H9 (cell line): ENCODE measurements at regions not wholly inside any gene's neighbourhood (a gene's known extent, or its start where the extent isn't known, plus 50 kb on each side); places are given as distances from the start of the nearest gene placed in this dataset.

Experiments
- DNase-seq: peaks from one replicate; pipeline ENCODE4 v3.0.0-alpha.2; 2017
- H2AFZ ChIP-seq: one replicate; pipeline ENCODE4 v1.6.1; 2013; ENCODE audit warnings: mild to moderate bottlenecking, low read length, control low read depth, moderate library complexity
- H2AK5ac ChIP-seq: 2 replicates; pipeline ENCODE4 v1.6.1; 2013; ENCODE audit warnings: low read length, control low read depth, mixed read lengths; ENCODE audit not compliant: insufficient read length
- H2BK120ac ChIP-seq: one replicate; pipeline ENCODE4 v1.6.1; 2013; ENCODE audit warnings: low read depth, mild to moderate bottlenecking, low read length, control low read depth, inconsistent platforms; ENCODE audit not compliant: poor library complexity, severe bottlenecking
- H2BK12ac ChIP-seq: 2 replicates; pipeline ENCODE4 v1.6.1; 2013; ENCODE audit warnings: low read length, control low read depth, mixed read lengths, low read depth; ENCODE audit not compliant: insufficient read length
- H2BK15ac ChIP-seq: 2 replicates; pipeline ENCODE4 v1.6.1; 2013; ENCODE audit warnings: low read depth, low read length, control low read depth
- H2BK20ac ChIP-seq: one replicate; pipeline ENCODE4 v1.6.1; 2013; ENCODE audit warnings: low read depth, mild to moderate bottlenecking, low read length, control low read depth, inconsistent platforms; ENCODE audit not compliant: poor library complexity, severe bottlenecking
- H2BK5ac ChIP-seq: 2 replicates; pipeline ENCODE4 v1.6.1; 2013; ENCODE audit warnings: low read length, control low read depth, mixed read lengths; ENCODE audit not compliant: insufficient read length
- H3K14ac ChIP-seq: 2 replicates; pipeline ENCODE4 v1.6.1; 2013; ENCODE audit warnings: low read length, control low read depth; ENCODE audit not compliant: insufficient read depth
- H3K18ac ChIP-seq: 2 replicates; pipeline ENCODE4 v1.6.1; 2013; ENCODE audit warnings: low read depth, mild to moderate bottlenecking, mixed read lengths, low read length, control low read depth; ENCODE audit not compliant: insufficient read length
- H3K23ac ChIP-seq: 2 replicates; pipeline ENCODE4 v1.6.1; 2013; ENCODE audit warnings: low read length, control low read depth, mixed read lengths, low read depth; ENCODE audit not compliant: insufficient read length
- H3K23me2 ChIP-seq: 2 replicates; pipeline ENCODE4 v1.6.1; 2013; ENCODE audit warnings: low read depth, mild to moderate bottlenecking, mixed read lengths, low read length, control low read depth; ENCODE audit not compliant: insufficient read length, poor library complexity, severe bottlenecking
- H3K27ac ChIP-seq: 2 replicates; pipeline ENCODE4 v1.5.1; 2013; ENCODE audit warnings: low read length, control low read depth, mixed read lengths, low read depth; ENCODE audit not compliant: insufficient read length
- H3K27me3 ChIP-seq: 2 replicates; pipeline ENCODE4 v1.6.1; 2013; ENCODE audit warnings: low read length, control low read depth, inconsistent platforms; ENCODE audit not compliant: insufficient read depth
- H3K4ac ChIP-seq: 2 replicates; pipeline ENCODE4 v1.6.1; 2013; ENCODE audit warnings: low read depth, mild to moderate bottlenecking, control low read depth, inconsistent platforms, low read length, moderate library complexity
- H3K4me1 ChIP-seq: 2 replicates; pipeline ENCODE4 v1.6.1; 2013; ENCODE audit warnings: low read length, control low read depth, inconsistent platforms; ENCODE audit not compliant: insufficient read depth
- H3K4me2 ChIP-seq: 2 replicates; pipeline ENCODE4 v1.6.1; 2013; ENCODE audit warnings: low read length, control low read depth, mixed read lengths; ENCODE audit not compliant: insufficient read length, insufficient read depth
- H3K56ac ChIP-seq: 2 replicates; pipeline ENCODE4 v1.6.1; 2013; ENCODE audit warnings: low read depth, mild to moderate bottlenecking, mixed read lengths, low read length, control low read depth; ENCODE audit not compliant: insufficient read length
- H3K79me1 ChIP-seq: 2 replicates; pipeline ENCODE4 v1.6.1; 2013; ENCODE audit warnings: low read depth, mild to moderate bottlenecking, moderate library complexity, low read length, control low read depth, inconsistent platforms; ENCODE audit not compliant: insufficient read depth, poor library complexity, severe bottlenecking
- H3K79me2 ChIP-seq: 2 replicates; pipeline ENCODE4 v1.6.1; 2013; ENCODE audit warnings: low read length, control low read depth, inconsistent platforms; ENCODE audit not compliant: insufficient read depth
- H3K9ac ChIP-seq: 2 replicates; pipeline ENCODE4 v1.6.1; 2013; ENCODE audit warnings: low read length, control low read depth, mixed read lengths; ENCODE audit not compliant: insufficient read length; ENCODE audit errors: extremely low read depth
- H3K9me3 ChIP-seq: one replicate; pipeline ENCODE4 v1.6.1; 2013; ENCODE audit warnings: low read depth, low read length, inconsistent platforms; ENCODE audit not compliant: control insufficient read depth
- H3T11ph ChIP-seq: one replicate; pipeline ENCODE4 v1.6.1; 2013; ENCODE audit warnings: mild to moderate bottlenecking, low read length, control low read depth, inconsistent platforms
- H4K20me1 ChIP-seq: one replicate; pipeline ENCODE4 v1.6.1; 2013; ENCODE audit not compliant: control insufficient read depth, insufficient read length, insufficient read depth
- H4K5ac ChIP-seq: 2 replicates; pipeline ENCODE4 v1.6.1; 2013; ENCODE audit warnings: low read depth, mild to moderate bottlenecking, mixed read lengths, low read length, control low read depth; ENCODE audit not compliant: insufficient read length
- H4K8ac ChIP-seq: replicated peaks from 2 replicates; pipeline ENCODE4 v1.6.1; 2013; ENCODE audit warnings: low read length, control low read depth, mixed read lengths, low read depth; ENCODE audit not compliant: insufficient read length
- H4K91ac ChIP-seq: 2 replicates; pipeline ENCODE4 v1.6.1; 2013; ENCODE audit warnings: low read depth, mild to moderate bottlenecking, moderate library complexity, mixed read lengths, low read length, control low read depth; ENCODE audit not compliant: insufficient read length
- H3K27ac Mint-ChIP-seq, 3 experiments: 2 replicates in 2 of 3; 3 replicates in 1 of 3; pipeline ENCODE4 v1.8.0; 2020 to 2021; ENCODE audit warnings: mixed read lengths in 3 of 3, mild to moderate bottlenecking in 1 of 3, moderate library complexity in 1 of 3
- H3K27me3 Mint-ChIP-seq: 2 replicates; pipeline ENCODE4 v1.8.0; 2021; ENCODE audit warnings: low read depth, mild to moderate bottlenecking, moderate library complexity, mixed read lengths
- H3K36me3 Mint-ChIP-seq, 3 experiments: 2 replicates in 2 of 3; 3 replicates in 1 of 3; pipeline ENCODE4 v1.8.0; 2020 to 2021; ENCODE audit warnings: low read depth in 3 of 3, mixed read lengths in 3 of 3; ENCODE audit not compliant: insufficient read depth in 1 of 3
- H3K4me1 Mint-ChIP-seq, 2 experiments: 2 replicates each; pipeline ENCODE4 v1.8.0; 2020; ENCODE audit warnings: mixed read lengths in 2 of 2
- H3K4me3 Mint-ChIP-seq, 2 experiments: 2 replicates in 1 of 2; 3 replicates in 1 of 2; pipeline ENCODE4 v1.8.0; 2020 to 2021; ENCODE audit warnings: mild to moderate bottlenecking in 2 of 2, mixed read lengths in 2 of 2, moderate library complexity in 1 of 2
- H3K9me3 Mint-ChIP-seq, 2 experiments: 2 replicates in 1 of 2; 3 replicates in 1 of 2; pipeline ENCODE4 v1.8.0; 2020; ENCODE audit warnings: mild to moderate bottlenecking in 2 of 2, mixed read lengths in 2 of 2, moderate library complexity in 1 of 2
- WGBS: extraction: QIAGEN DNeasy Blood & Tissue Kit; methylation state at CpG from one replicate; pipeline ENCODE4 v1.1.7; 2013; ENCODE audit warnings: missing lambda C conversion rate, low lambda C conversion rate, mixed read lengths; ENCODE audit not compliant: insufficient read length; ENCODE audit errors: extremely low coverage; 5-methylcytosine and 5-hydroxymethylcytosine counted together
- TF ChIP-seq, protein P1 (sequence below): fragments of 200-600 bp; sonication (generic); conservative IDR thresholded peaks from 3 replicates; pipeline ENCODE4 v1.8.0; 2021; ENCODE audit warnings: antibody characterized with exemption, mild to moderate bottlenecking

- Histone ChIP-seq H3K18ac (no peak overlapping the region), H3K23ac (no peak overlapping the region), H3K79me1 (no peaks in the 10 kb centered on the region), H3T11ph (no peak overlapping the region), H2BK12ac (no peak overlapping the region), H3K14ac (no peak overlapping the region), H4K20me1 (no peaks in the 10 kb centered on the region), H3K79me2 (no peaks in the 10 kb centered on the region), H2BK120ac (no peak overlapping the region), H2AK5ac (no peak overlapping the region), H2AFZ (no peak overlapping the region), H3K4me1 (peaks cover 5% of the 10 kb centered on the region; the same call in 1 of the 2 replicates), H3K23me2 (no peaks in the 10 kb centered on the region), H3K56ac (no peak overlapping the region), H3K9me3 (no peaks in the 10 kb centered on the region), H3K27me3 (no peaks in the 10 kb centered on the region), H4K91ac (no peak overlapping the region), H2BK20ac (no peak overlapping the region), H3K4ac (no peak overlapping the region), H4K5ac (no peak overlapping the region), H4K8ac (no peak overlapping the region), H2BK15ac (no peak overlapping the region), H3K9ac (no peak overlapping the region), H3K27ac (no peak overlapping the region), H3K4me2 (no peak overlapping the region), H2BK5ac (no peak overlapping the region)
- TF ChIP-seq, protein P1, sequence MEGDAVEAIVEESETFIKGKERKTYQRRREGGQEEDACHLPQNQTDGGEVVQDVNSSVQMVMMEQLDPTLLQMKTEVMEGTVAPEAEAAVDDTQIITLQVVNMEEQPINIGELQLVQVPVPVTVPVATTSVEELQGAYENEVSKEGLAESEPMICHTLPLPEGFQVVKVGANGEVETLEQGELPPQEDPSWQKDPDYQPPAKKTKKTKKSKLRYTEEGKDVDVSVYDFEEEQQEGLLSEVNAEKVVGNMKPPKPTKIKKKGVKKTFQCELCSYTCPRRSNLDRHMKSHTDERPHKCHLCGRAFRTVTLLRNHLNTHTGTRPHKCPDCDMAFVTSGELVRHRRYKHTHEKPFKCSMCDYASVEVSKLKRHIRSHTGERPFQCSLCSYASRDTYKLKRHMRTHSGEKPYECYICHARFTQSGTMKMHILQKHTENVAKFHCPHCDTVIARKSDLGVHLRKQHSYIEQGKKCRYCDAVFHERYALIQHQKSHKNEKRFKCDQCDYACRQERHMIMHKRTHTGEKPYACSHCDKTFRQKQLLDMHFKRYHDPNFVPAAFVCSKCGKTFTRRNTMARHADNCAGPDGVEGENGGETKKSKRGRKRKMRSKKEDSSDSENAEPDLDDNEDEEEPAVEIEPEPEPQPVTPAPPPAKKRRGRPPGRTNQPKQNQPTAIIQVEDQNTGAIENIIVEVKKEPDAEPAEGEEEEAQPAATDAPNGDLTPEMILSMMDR, result no peak
- Mint-ChIP-seq H3K4me1 (peaks cover 16 to 18% of the 10 kb centered on the region in 2 experiments), H3K9me3 (no peaks in the 10 kb centered on the region), H3K27me3 (peaks cover 13% of the 10 kb centered on the region), H3K36me3 (no peaks in the 10 kb centered on the region), H3K4me3 (no peak overlapping the region), H3K27ac (no peak overlapping the region)
- DNase-seq, result no peak
- WGBS, result no CpG with 5 or more reads among the region's 2 CpGs
These were observed 177.8 kb downstream of the GXYLT1 start for GRCh38 chr12:41966916-41967315.
